Fibroblast of lung (primary cell): ENCODE measurements at regions not wholly inside any gene's neighbourhood (a gene's known extent, or its start where the extent isn't known, plus 50 kb on each side); places are given as distances from the start of the nearest gene placed in this dataset.
A peak's percentile ranks its signal among the peaks of the same experiment; 100 is the strongest.

Experiments
- DNase-seq, 2 donors: peaks; one replicate each; pipeline versions ENCODE4 v3.0.0 to v3.0.0-alpha.2; 2010; ENCODE audit warnings: low read depth in 2 of 2
- H2AFZ ChIP-seq: 2 replicates; pipeline ENCODE4 v1.5.1; 2012; ENCODE audit warnings: low read length, control low read depth, inconsistent platforms
- H3K27ac ChIP-seq: 2 replicates; pipeline ENCODE4 v1.5.1; 2011; ENCODE audit warnings: low read length, control low read depth; ENCODE audit not compliant: insufficient read depth
- H3K27me3 ChIP-seq: 2 replicates; pipeline ENCODE4 v1.5.1; 2011; ENCODE audit warnings: mild to moderate bottlenecking, low read length; ENCODE audit not compliant: control insufficient read depth, insufficient read depth
- H3K36me3 ChIP-seq: 2 replicates; pipeline ENCODE4 v1.5.1; 2011; ENCODE audit warnings: low read length; ENCODE audit not compliant: control insufficient read depth, insufficient read depth
- H3K4me1 ChIP-seq: 2 replicates; pipeline ENCODE4 v1.5.1; 2011; ENCODE audit warnings: low read length; ENCODE audit not compliant: control insufficient read depth, insufficient read depth; ENCODE audit errors: extremely low read depth
- H3K4me2 ChIP-seq: 2 replicates; pipeline ENCODE4 v1.5.1; 2011; ENCODE audit warnings: low read length, control low read depth; ENCODE audit not compliant: insufficient read depth; ENCODE audit errors: extremely low read depth
- H3K4me3 ChIP-seq, 4 experiments: fragments of 200-600 bp in 1 of 4; sonication (generic) in 1 of 4; replicated peaks in 1 of 4; 2 replicates each; pipeline ENCODE4 v1.5.1; 2011 to 2016; ENCODE audit warnings: low read length in 4 of 4, low read depth in 3 of 4, mild to moderate bottlenecking in 3 of 4, control low read depth in 2 of 4, inconsistent platforms in 1 of 4, mixed read lengths in 1 of 4; ENCODE audit not compliant: insufficient read depth in 1 of 4; ENCODE audit errors: control extremely low read depth in 1 of 4
- H3K79me2 ChIP-seq: 2 replicates; pipeline ENCODE4 v1.5.1; 2012; ENCODE audit warnings: mild to moderate bottlenecking, low read length, inconsistent platforms; ENCODE audit not compliant: control insufficient read depth, insufficient read depth
- H3K9ac ChIP-seq: 2 replicates; pipeline ENCODE4 v1.5.1; 2011; ENCODE audit warnings: mild to moderate bottlenecking, low read length, control low read depth; ENCODE audit not compliant: insufficient read depth
- H3K9me3 ChIP-seq: 2 replicates; pipeline ENCODE4 v1.5.1; 2012; ENCODE audit warnings: low read depth, low read length; ENCODE audit not compliant: control insufficient read depth, insufficient read depth
- H4K20me1 ChIP-seq: 2 replicates; pipeline ENCODE4 v1.5.1; 2011; ENCODE audit warnings: low read length; ENCODE audit not compliant: control insufficient read depth, insufficient read depth; ENCODE audit errors: extremely low read depth
- CTCF ChIP-seq, 2 donors: IDR thresholded peaks in 1 of 2; conservative IDR thresholded peaks in 1 of 2; 1 replicate in 1 of 2; 2 replicates in 1 of 2; pipeline ENCODE4 v1.5.1; 2011 to 2012; ENCODE audit warnings: low read length in 2 of 2, control low read depth in 1 of 2, inconsistent platforms in 1 of 2, low read depth in 1 of 2, mild to moderate bottlenecking in 1 of 2
- EZH2 ChIP-seq: IDR thresholded peaks from 2 replicates; pipeline ENCODE4 v1.5.1; 2012; ENCODE audit warnings: low read length, control low read depth, mild to moderate bottlenecking; ENCODE audit errors: missing control alignments

DNA sequence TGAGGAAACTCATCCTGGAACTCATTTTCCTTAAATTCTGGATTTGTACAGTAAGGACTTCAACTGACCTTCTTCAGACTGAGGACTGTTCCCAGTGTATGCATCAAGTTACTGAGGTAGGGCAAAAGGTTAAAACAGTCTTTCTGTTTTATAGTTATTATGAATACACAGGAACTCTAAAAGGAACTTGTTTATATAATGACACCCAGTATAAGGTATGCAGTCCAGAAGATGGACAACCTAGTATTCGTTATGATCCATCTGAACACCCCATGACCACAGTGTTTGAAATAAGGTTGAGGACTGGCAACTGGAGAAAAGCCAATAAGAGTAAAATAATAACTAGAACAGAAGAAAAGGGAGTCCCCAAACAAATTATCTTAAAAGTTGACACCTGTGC lies 779.9 kb upstream of the TMEM132C start:
- Histone ChIP-seq H3K4me2 (no peak overlapping the region), H3K4me3 (no peak overlapping the region), H3K27ac (no peak overlapping the region), H3K27me3 (no peaks in the 10 kb centered on the region), H3K36me3 (no peaks in the 10 kb centered on the region), H3K9ac (no peak overlapping the region), H3K9me3 (no peaks in the 10 kb centered on the region), H3K79me2 (no peaks in the 10 kb centered on the region), H4K20me1 (no peaks in the 10 kb centered on the region), H2AFZ (no peak overlapping the region), H3K4me1 (no peaks in the 10 kb centered on the region)
- TF ChIP-seq CTCF (conservative IDR thresholded peaks at IDR 0.05 in 1 of 2, IDR thresholded peaks at IDR 0.05 in 1 of 2; ENCODE audit: low read depth in 1 of 2, low read length in 2 of 2): no peak
- TF ChIP-seq EZH2: no peak
- peak in 1 of 2 donors; percentile 62 for DNase-seq

DNA sequence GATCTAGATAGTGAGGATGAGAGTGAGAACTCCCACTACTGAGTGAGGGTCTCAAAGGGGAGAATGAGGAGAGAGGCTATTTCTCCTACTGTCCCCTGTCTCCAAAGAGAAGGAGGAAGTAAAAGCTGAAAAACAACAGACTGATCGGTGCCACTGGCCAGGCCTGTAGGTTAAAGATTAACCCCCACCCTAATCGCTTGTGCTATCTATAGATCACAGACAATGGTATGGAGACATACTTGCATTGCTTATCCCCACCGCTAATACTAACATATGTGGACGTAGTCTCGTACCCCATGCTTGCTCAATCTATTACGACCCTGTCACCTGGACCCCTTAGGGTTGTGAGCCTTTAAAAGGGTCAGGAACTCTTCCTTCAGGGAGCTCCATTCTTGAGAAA lies 777.9 kb upstream of the TMEM132C start:
- Histone ChIP-seq H3K4me2 (no peak overlapping the region), H3K4me1 (no peaks in the 10 kb centered on the region), H3K9me3 (no peaks in the 10 kb centered on the region), H3K27ac (no peak overlapping the region), H3K4me3 (no peak overlapping the region), H3K9ac (no peak overlapping the region), H3K79me2 (no peaks in the 10 kb centered on the region), H4K20me1 (no peaks in the 10 kb centered on the region), H3K27me3 (no peaks in the 10 kb centered on the region), H3K36me3 (no peaks in the 10 kb centered on the region), H2AFZ (no peak overlapping the region)
- no peak for DNase-seq
- no peak for TF ChIP-seq CTCF (conservative IDR thresholded peaks at IDR 0.05 in 1 of 2, IDR thresholded peaks at IDR 0.05 in 1 of 2; ENCODE audit: low read depth in 1 of 2, low read length in 2 of 2)
- TF ChIP-seq EZH2: no peak

DNA sequence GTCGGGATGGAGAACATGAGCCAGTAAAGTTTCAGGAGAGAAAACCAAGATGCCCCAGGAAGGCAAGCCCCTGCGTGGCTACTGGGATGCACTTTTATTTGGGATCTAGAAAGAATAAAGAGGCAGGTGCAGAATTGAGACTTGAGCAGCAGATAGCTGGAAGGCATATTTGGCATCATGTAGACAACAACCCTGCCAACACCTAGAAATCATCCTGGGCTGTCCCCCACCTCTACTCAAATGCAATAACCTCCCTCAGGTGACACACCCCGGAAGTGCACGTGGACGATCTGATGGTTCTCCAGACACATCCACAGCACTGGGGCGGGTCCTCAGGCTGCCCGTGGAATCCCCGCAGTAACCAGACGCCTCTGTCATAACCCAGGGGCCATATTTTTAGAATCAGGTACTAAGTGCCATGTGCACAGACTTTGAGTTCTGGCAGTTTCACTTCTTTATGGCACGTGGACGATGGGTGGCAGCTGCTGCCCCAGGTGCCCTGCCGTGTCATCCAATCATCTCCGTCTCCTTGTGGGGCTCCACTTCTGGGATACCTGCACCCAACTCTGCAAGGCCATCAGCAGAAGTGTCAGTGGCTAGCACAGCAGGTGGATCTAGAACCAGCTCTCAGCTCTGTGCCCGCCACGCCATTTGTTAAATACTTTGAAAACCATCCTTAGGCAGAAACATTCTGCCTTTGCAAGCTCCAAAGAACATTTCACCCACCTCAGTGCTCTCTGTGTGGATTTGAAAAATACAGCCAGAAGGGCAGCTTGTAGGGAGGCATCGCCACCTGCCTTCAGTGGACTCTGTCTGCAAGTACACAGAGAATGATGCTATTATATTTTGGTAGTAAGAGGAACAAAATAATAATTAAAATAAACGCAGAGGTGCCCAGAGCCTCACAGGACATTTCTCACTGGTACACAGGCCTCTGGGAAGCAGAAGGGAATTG lies 771.7 kb upstream of the TMEM132C start:
- Histone ChIP-seq H3K9me3 (no peaks in the 10 kb centered on the region), H3K4me2 (no peak overlapping the region), H3K27me3 (no peaks in the 10 kb centered on the region), H3K79me2 (no peaks in the 10 kb centered on the region), H2AFZ (no peak overlapping the region), H4K20me1 (no peaks in the 10 kb centered on the region), H3K36me3 (no peaks in the 10 kb centered on the region), H3K27ac (no peak overlapping the region), H3K4me3 (no peak overlapping the region), H3K9ac (no peak overlapping the region), H3K4me1 (no peaks in the 10 kb centered on the region)
- TF ChIP-seq CTCF (conservative IDR thresholded peaks at IDR 0.05 in 1 of 2, IDR thresholded peaks at IDR 0.05 in 1 of 2; ENCODE audit: low read depth in 1 of 2, low read length in 2 of 2): no peak
- TF ChIP-seq EZH2: no peak
- no peak for DNase-seq
